Smooth muscle cell (in vitro differentiated cells): ENCODE measurements at regions not wholly inside any gene's neighbourhood (a gene's known extent, or its start where the extent isn't known, plus 50 kb on each side); places are given as distances from the start of the nearest gene placed in this dataset.

Source experiments
- DNase-seq: peaks from one replicate; lab custom pipeline; 2025; ENCODE audit not compliant: unreplicated experiment; lab: John Stamatoyannopoulos, UW
- H2AFZ ChIP-seq: fragments of 200-600 bp; sonication (generic); 2 replicates; pipeline ENCODE4 v1.6.0; 2016; ENCODE audit warnings: antibody characterized with exemption, low read depth, mild to moderate bottlenecking
- H3F3A ChIP-seq: fragments of 200-600 bp; sonication (generic); 2 replicates; pipeline ENCODE4 v1.6.0; 2017; ENCODE audit warnings: antibody characterized with exemption, low read depth
- H3K27ac ChIP-seq: fragments of 200-600 bp; sonication (generic); 2 replicates; pipeline ENCODE4 v1.5.1; 2016; ENCODE audit warnings: low read depth, mild to moderate bottlenecking
- H3K27me3 ChIP-seq: fragments of 200-600 bp; sonication (generic); 2 replicates; pipeline ENCODE4 v1.6.1; 2016; ENCODE audit warnings: low read depth, mild to moderate bottlenecking
- H3K36me3 ChIP-seq: fragments of 200-600 bp; sonication (generic); 2 replicates; pipeline ENCODE4 v1.5.1; 2016; ENCODE audit warnings: low read depth
- H3K4me1 ChIP-seq: fragments of 200-600 bp; sonication (generic); 2 replicates; pipeline ENCODE4 v1.5.1; 2016; ENCODE audit warnings: low read depth
- H3K4me2 ChIP-seq: fragments of 200-600 bp; sonication (generic); 2 replicates; pipeline ENCODE4 v1.6.0; 2016; ENCODE audit warnings: mild to moderate bottlenecking
- H3K4me3 ChIP-seq: fragments of 200-600 bp; sonication (generic); 2 replicates; pipeline ENCODE4 v1.5.1; 2016; ENCODE audit warnings: mild to moderate bottlenecking
- H3K79me2 ChIP-seq: fragments of 200-600 bp; sonication (generic); 2 replicates; pipeline ENCODE4 v1.6.0; 2016; ENCODE audit warnings: low read depth, mild to moderate bottlenecking
- H3K9ac ChIP-seq: fragments of 200-600 bp; sonication (generic); 2 replicates; pipeline ENCODE4 v1.6.0; 2016; ENCODE audit warnings: low read depth
- H3K9me3 ChIP-seq: fragments of 200-600 bp; sonication (generic); replicated peaks from 2 replicates; pipeline ENCODE4 v1.5.1; 2016; ENCODE audit warnings: low read depth
- H4K20me1 ChIP-seq: fragments of 200-600 bp; sonication (generic); 2 replicates; pipeline ENCODE4 v1.6.0; 2016; ENCODE audit warnings: low read depth
- CTCF ChIP-seq: fragments of 200-600 bp; sonication (generic); IDR thresholded peaks from 2 replicates; pipeline ENCODE4 v1.5.1; 2017; ENCODE audit warnings: borderline replicate concordance, mild to moderate bottlenecking, antibody characterized with exemption; ENCODE audit not compliant: insufficient read depth, poor library complexity, severe bottlenecking
- WGBS: methylation state at CpG from one replicate; pipeline ENCODE4 v1.1.7; 2016; ENCODE audit warnings: low lambda C conversion rate; 5-methylcytosine and 5-hydroxymethylcytosine counted together

GRCh38 chr18:47397671-47398319 is 146.3 kb upstream of the SKOR2 start:
- Histone ChIP-seq H3K4me3 (no peak overlapping the region), H3K79me2 (no peaks in the 10 kb centered on the region), H3K9me3 (no peaks in the 10 kb centered on the region), H4K20me1 (no peaks in the 10 kb centered on the region), H3K27me3 (peaks cover 23% of the 10 kb centered on the region), H3K27ac (no peak overlapping the region), H3K4me1 (no peaks in the 10 kb centered on the region), H3K9ac (no peak overlapping the region), H3K4me2 (no peak overlapping the region), H3F3A (no peaks in the 10 kb centered on the region), H3K36me3 (no peaks in the 10 kb centered on the region), H2AFZ (no peak overlapping the region)
- 29% methylated on average over 9 of the region's 9 CpGs for WGBS
- peak; percentile 35 for TF ChIP-seq CTCF
- DNase-seq = no peak

GRCh38 chr18:47391665-47392064 is 140.2 kb upstream of the SKOR2 start:
- H3K9ac ChIP-seq = no peak overlapping the region
- H3K4me1 ChIP-seq = no peaks in the 10 kb centered on the region
- no peak for TF ChIP-seq CTCF
- no peak overlapping the region for H2AFZ ChIP-seq
- peaks cover 18% of the 10 kb centered on the region for H3K27me3 ChIP-seq
- no peaks in the 10 kb centered on the region for H3K9me3 ChIP-seq
- no peak overlapping the region for H3K4me2 ChIP-seq
- no peaks in the 10 kb centered on the region for H3K36me3 ChIP-seq
- no peaks in the 10 kb centered on the region for H3F3A ChIP-seq
- H4K20me1 ChIP-seq = no peaks in the 10 kb centered on the region
- no peaks in the 10 kb centered on the region for H3K79me2 ChIP-seq
- H3K27ac ChIP-seq = no peak overlapping the region
- no peak for DNase-seq
- 92% methylated on average over 1 of the region's 1 CpG for WGBS
- no peak overlapping the region for H3K4me3 ChIP-seq

GRCh38 chr18:47390410-47391024 is 139.1 kb upstream of the SKOR2 start:
- 59% methylated on average over 3 of the region's 3 CpGs for WGBS
- no peak for DNase-seq
- TF ChIP-seq CTCF = no peak

GRCh38 chr18:47389210-47389609 is 137.8 kb upstream of the SKOR2 start:
- H4K20me1 ChIP-seq = no peaks in the 10 kb centered on the region
- H3K4me2 ChIP-seq = no peak overlapping the region
- H3K9ac ChIP-seq = no peak overlapping the region
- no peak for DNase-seq
- no peaks in the 10 kb centered on the region for H3F3A ChIP-seq
- H3K27me3 ChIP-seq = peaks cover 13% of the 10 kb centered on the region
- no peak overlapping the region for H2AFZ ChIP-seq
- no peaks in the 10 kb centered on the region for H3K79me2 ChIP-seq
- H3K27ac ChIP-seq = no peak overlapping the region
- TF ChIP-seq CTCF = no peak
- no peaks in the 10 kb centered on the region for H3K4me1 ChIP-seq
- no peaks in the 10 kb centered on the region for H3K9me3 ChIP-seq
- H3K4me3 ChIP-seq = no peak overlapping the region
- H3K36me3 ChIP-seq = no peaks in the 10 kb centered on the region
- 42% methylated on average over 2 of the region's 2 CpGs for WGBS

More at GRCh38 chr18:47390410-47391024, 139.1 kb upstream of the SKOR2 start:
- H4K20me1 ChIP-seq = no peaks in the 10 kb centered on the region
- no peaks in the 10 kb centered on the region for H3K4me1 ChIP-seq
- H3K9me3 ChIP-seq = no peaks in the 10 kb centered on the region
- H3K27ac ChIP-seq = no peak overlapping the region
- H2AFZ ChIP-seq = no peak overlapping the region
- no peaks in the 10 kb centered on the region for H3K79me2 ChIP-seq
- no peaks in the 10 kb centered on the region for H3F3A ChIP-seq
- no peak overlapping the region for H3K4me2 ChIP-seq
- no peak overlapping the region for H3K9ac ChIP-seq
- no peaks in the 10 kb centered on the region for H3K36me3 ChIP-seq
- H3K4me3 ChIP-seq = no peak overlapping the region
- H3K27me3 ChIP-seq = peaks cover 18% of the 10 kb centered on the region
